ENCODE measurements at regions not wholly inside any gene's neighbourhood (a gene's known extent, or its start where the extent isn't known, plus 50 kb on each side); places are given as distances from the start of the nearest gene placed in this dataset.
"Not testable (repeated sequence)": the region's sequence is repeated elsewhere in the genome, so short reads cannot be mapped to it uniquely, and the experiment has no call there.

- Histone ChIP-seq H3K23ac (ENCODE audit: low read depth, low read length, poor library complexity) (no peak overlapping the region), H2AK5ac (ENCODE audit: low read depth, low read length) (no peak overlapping the region), H3K9me3 (replicated peaks in 1 of 2; ENCODE audit: control insufficient read depth in 2 of 2, insufficient read depth in 1 of 2, low read depth in 1 of 2, low read length in 2 of 2) (no peaks in the 10 kb centered on the region), H3K36me3 (replicated peaks in 1 of 2; ENCODE audit: control insufficient read depth in 2 of 2, insufficient read depth in 2 of 2, low read length in 2 of 2) (no peaks in the 10 kb centered on the region), H2BK5ac (ENCODE audit: low read length) (no peak overlapping the region), H2BK120ac (ENCODE audit: low read depth, low read length) (no peak overlapping the region), H2BK15ac (ENCODE audit: low read length) (no peak overlapping the region), H4K8ac (ENCODE audit: low read depth, low read length) (no peak overlapping the region), H3K14ac (ENCODE audit: low read length) (no peak overlapping the region), H2BK12ac (ENCODE audit: low read length) (no peak overlapping the region), H4K91ac (ENCODE audit: low read depth, low read length, poor library complexity) (no peak overlapping the region), H3K4me3 (ENCODE audit: low read length in 2 of 2) (no peak overlapping the region), H3K9ac (ENCODE audit: low read depth, low read length, poor library complexity) (no peak overlapping the region), H3K4ac (ENCODE audit: low read length) (no peak overlapping the region), H3K18ac (ENCODE audit: low read length) (no peak overlapping the region), H3K27me3 (ENCODE audit: control insufficient read depth in 3 of 3, insufficient read depth in 3 of 3, low read depth in 1 of 3, low read length in 3 of 3) (no peaks in the 10 kb centered on the region), H3K27ac (replicated peaks; ENCODE audit: low read length) (no peak overlapping the region), H3K4me2 (ENCODE audit: insufficient read depth, low read length, poor library complexity, severe bottlenecking) (no peak overlapping the region), H2AFZ (ENCODE audit: low read length) (no peak overlapping the region), H3K4me1 (ENCODE audit: control insufficient read depth in 2 of 2, insufficient read depth in 1 of 2, low read depth in 1 of 2, low read length in 2 of 2) (peaks cover 0 to 1% of the 10 kb centered on the region in 2 donors), H3K79me1 (ENCODE audit: low read depth, low read length) (no peaks in the 10 kb centered on the region)
- no peak for DNase-seq (ENCODE audit: low spot score)
- WGBS, 2 donors (ENCODE audit: extremely low coverage in 2 of 2, insufficient read length in 2 of 2, insufficient replicate concordance in 1 of 2) = no CpG with 5 or more reads among the region's 3 CpGs
Observed at GRCh38 chr13:79185580-79185979, 220.5 kb downstream of the RBM26 start.

GRCh38 chr13:79183231-79183630 is 222.8 kb downstream of the RBM26 start:
- H3K23ac ChIP-seq (ENCODE audit: low read depth, low read length, poor library complexity) = no peak overlapping the region
- no peak overlapping the region for H2AK5ac ChIP-seq (ENCODE audit: low read depth, low read length)
- H4K91ac ChIP-seq (ENCODE audit: low read depth, low read length, poor library complexity) = no peak overlapping the region
- H3K4ac ChIP-seq (ENCODE audit: low read length) = no peak overlapping the region
- no peak overlapping the region for H3K4me3 ChIP-seq (ENCODE audit: low read length in 2 of 2)
- no peak overlapping the region for H2BK120ac ChIP-seq (ENCODE audit: low read depth, low read length)
- H2BK5ac ChIP-seq (ENCODE audit: low read length) = no peak overlapping the region
- no peak overlapping the region for H4K8ac ChIP-seq (ENCODE audit: low read depth, low read length)
- H3K9me3 ChIP-seq (replicated peaks in 1 of 2; ENCODE audit: control insufficient read depth in 2 of 2, insufficient read depth in 1 of 2, low read depth in 1 of 2, low read length in 2 of 2) = no peaks in the 10 kb centered on the region
- no peaks in the 10 kb centered on the region for H3K27me3 ChIP-seq (ENCODE audit: control insufficient read depth in 3 of 3, insufficient read depth in 3 of 3, low read depth in 1 of 3, low read length in 3 of 3)
- no peak overlapping the region for H2BK15ac ChIP-seq (ENCODE audit: low read length)
- H3K36me3 ChIP-seq (replicated peaks in 1 of 2; ENCODE audit: control insufficient read depth in 2 of 2, insufficient read depth in 2 of 2, low read length in 2 of 2) = no peaks in the 10 kb centered on the region
- H3K79me1 ChIP-seq (ENCODE audit: low read depth, low read length) = no peaks in the 10 kb centered on the region
- no CpG with 5 or more reads among the region's 2 CpGs for WGBS, 2 donors (ENCODE audit: extremely low coverage in 2 of 2, insufficient read length in 2 of 2, insufficient replicate concordance in 1 of 2)
- H3K4me1 ChIP-seq (ENCODE audit: control insufficient read depth in 2 of 2, insufficient read depth in 1 of 2, low read depth in 1 of 2, low read length in 2 of 2) = peaks cover 0 to 1% of the 10 kb centered on the region in 2 donors
- H3K4me2 ChIP-seq (ENCODE audit: insufficient read depth, low read length, poor library complexity, severe bottlenecking) = no peak overlapping the region
- H2AFZ ChIP-seq (ENCODE audit: low read length) = no peak overlapping the region
- no peak overlapping the region for H3K18ac ChIP-seq (ENCODE audit: low read length)
- H3K14ac ChIP-seq (ENCODE audit: low read length) = no peak overlapping the region
- no peak overlapping the region for H2BK12ac ChIP-seq (ENCODE audit: low read length)
- H3K27ac ChIP-seq (replicated peaks; ENCODE audit: low read length) = no peak overlapping the region
- DNase-seq (ENCODE audit: low spot score) = no peak
- no peak overlapping the region for H3K9ac ChIP-seq (ENCODE audit: low read depth, low read length, poor library complexity)

- DNase-seq (ENCODE audit: low spot score); H2BK120ac ChIP-seq (ENCODE audit: low read depth, low read length); H3K9ac ChIP-seq (ENCODE audit: low read depth, low read length, poor library complexity); H3K4ac ChIP-seq (ENCODE audit: low read length); H4K8ac ChIP-seq (ENCODE audit: low read depth, low read length); H3K4me3 ChIP-seq (ENCODE audit: low read length in 2 of 2); H3K23ac ChIP-seq (ENCODE audit: low read depth, low read length, poor library complexity); H2BK12ac ChIP-seq (ENCODE audit: low read length); H3K14ac ChIP-seq (ENCODE audit: low read length); H2AK5ac ChIP-seq (ENCODE audit: low read depth, low read length); H3K27ac ChIP-seq (replicated peaks; ENCODE audit: low read length); H3K27me3 ChIP-seq (ENCODE audit: control insufficient read depth in 3 of 3, insufficient read depth in 3 of 3, low read depth in 1 of 3, low read length in 3 of 3); H3K9me3 ChIP-seq (replicated peaks in 1 of 2; ENCODE audit: control insufficient read depth in 2 of 2, insufficient read depth in 1 of 2, low read depth in 1 of 2, low read length in 2 of 2); H2BK5ac ChIP-seq (ENCODE audit: low read length); H3K4me1 ChIP-seq (ENCODE audit: control insufficient read depth in 2 of 2, insufficient read depth in 1 of 2, low read depth in 1 of 2, low read length in 2 of 2); H2BK15ac ChIP-seq (ENCODE audit: low read length); H4K91ac ChIP-seq (ENCODE audit: low read depth, low read length, poor library complexity); H3K18ac ChIP-seq (ENCODE audit: low read length); H2AFZ ChIP-seq (ENCODE audit: low read length); H3K79me1 ChIP-seq (ENCODE audit: low read depth, low read length); H3K36me3 ChIP-seq (replicated peaks in 1 of 2; ENCODE audit: control insufficient read depth in 2 of 2, insufficient read depth in 2 of 2, low read length in 2 of 2); H3K4me2 ChIP-seq (ENCODE audit: insufficient read depth, low read length, poor library complexity, severe bottlenecking): not testable (repeated sequence)
Observed at GRCh38 chr13:79173691-79174090, 232.4 kb downstream of the RBM26 start.

GRCh38 chr13:79172924-79173323 is 233.1 kb downstream of the RBM26 start:
- H3K18ac ChIP-seq (ENCODE audit: low read length); H3K36me3 ChIP-seq (replicated peaks in 1 of 2; ENCODE audit: control insufficient read depth in 2 of 2, insufficient read depth in 2 of 2, low read length in 2 of 2); H4K91ac ChIP-seq (ENCODE audit: low read depth, low read length, poor library complexity); H2BK120ac ChIP-seq (ENCODE audit: low read depth, low read length); H3K79me1 ChIP-seq (ENCODE audit: low read depth, low read length); H3K27me3 ChIP-seq (ENCODE audit: control insufficient read depth in 3 of 3, insufficient read depth in 3 of 3, low read depth in 1 of 3, low read length in 3 of 3); DNase-seq (ENCODE audit: low spot score); H3K4ac ChIP-seq (ENCODE audit: low read length); H3K9ac ChIP-seq (ENCODE audit: low read depth, low read length, poor library complexity); H2AFZ ChIP-seq (ENCODE audit: low read length); H3K14ac ChIP-seq (ENCODE audit: low read length); H3K23ac ChIP-seq (ENCODE audit: low read depth, low read length, poor library complexity); H2BK15ac ChIP-seq (ENCODE audit: low read length); H3K4me3 ChIP-seq (ENCODE audit: low read length in 2 of 2); H2BK12ac ChIP-seq (ENCODE audit: low read length); H3K9me3 ChIP-seq (replicated peaks in 1 of 2; ENCODE audit: control insufficient read depth in 2 of 2, insufficient read depth in 1 of 2, low read depth in 1 of 2, low read length in 2 of 2); H3K4me1 ChIP-seq (ENCODE audit: control insufficient read depth in 2 of 2, insufficient read depth in 1 of 2, low read depth in 1 of 2, low read length in 2 of 2); H2BK5ac ChIP-seq (ENCODE audit: low read length); H3K27ac ChIP-seq (replicated peaks; ENCODE audit: low read length); H4K8ac ChIP-seq (ENCODE audit: low read depth, low read length); H3K4me2 ChIP-seq (ENCODE audit: insufficient read depth, low read length, poor library complexity, severe bottlenecking); H2AK5ac ChIP-seq (ENCODE audit: low read depth, low read length): not testable (repeated sequence)
